GM10266 (cell line): ENCODE measurements at regions not wholly inside any gene's neighbourhood (a gene's known extent, or its start where the extent isn't known, plus 50 kb on each side); places are given as distances from the start of the nearest gene placed in this dataset.

Experiments used
- DNase-seq: peaks from one replicate; pipeline ENCODE4 v3.0.0; 2012; ENCODE audit errors: extremely low spot score
- CTCF ChIP-seq: IDR thresholded peaks from 2 replicates; pipeline ENCODE4 v1.5.1; 2012; ENCODE audit warnings: mild to moderate bottlenecking, low read depth; ENCODE audit not compliant: control insufficient read depth, insufficient read depth; ENCODE audit errors: missing control alignments

GRCh38 chr7:79714081-79714480, 260.6 kb upstream of the MAGI2 start:
- TF ChIP-seq CTCF = no peak

DNA sequence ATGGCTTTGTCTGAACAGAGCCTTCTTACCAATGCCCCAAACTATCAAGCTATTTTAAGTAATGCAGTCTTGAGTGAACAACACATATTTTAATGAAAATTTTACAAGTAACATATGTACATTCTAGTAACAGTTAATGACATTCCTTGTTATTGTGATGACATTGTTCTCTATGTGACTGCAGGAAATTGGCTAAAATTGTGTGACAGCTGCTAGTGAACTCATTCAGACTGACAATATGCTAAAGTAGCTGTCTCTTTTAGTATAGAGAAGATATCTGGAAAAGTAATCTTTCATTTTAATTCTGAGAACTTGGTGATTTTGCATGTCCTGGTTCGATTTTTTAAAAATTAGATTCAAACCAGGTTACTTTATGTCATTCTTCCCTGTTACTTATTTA, 259.8 kb upstream of the MAGI2 start:
- no peak for DNase-seq
- TF ChIP-seq CTCF = no peak

More at GRCh38 chr7:79714081-79714480, 260.6 kb upstream of the MAGI2 start:
- no peak for DNase-seq

- TF ChIP-seq CTCF = no peak
- DNase-seq = no peak
Measured at GRCh38 chr7:79711660-79712059, 258.2 kb upstream of the MAGI2 start.

DNA sequence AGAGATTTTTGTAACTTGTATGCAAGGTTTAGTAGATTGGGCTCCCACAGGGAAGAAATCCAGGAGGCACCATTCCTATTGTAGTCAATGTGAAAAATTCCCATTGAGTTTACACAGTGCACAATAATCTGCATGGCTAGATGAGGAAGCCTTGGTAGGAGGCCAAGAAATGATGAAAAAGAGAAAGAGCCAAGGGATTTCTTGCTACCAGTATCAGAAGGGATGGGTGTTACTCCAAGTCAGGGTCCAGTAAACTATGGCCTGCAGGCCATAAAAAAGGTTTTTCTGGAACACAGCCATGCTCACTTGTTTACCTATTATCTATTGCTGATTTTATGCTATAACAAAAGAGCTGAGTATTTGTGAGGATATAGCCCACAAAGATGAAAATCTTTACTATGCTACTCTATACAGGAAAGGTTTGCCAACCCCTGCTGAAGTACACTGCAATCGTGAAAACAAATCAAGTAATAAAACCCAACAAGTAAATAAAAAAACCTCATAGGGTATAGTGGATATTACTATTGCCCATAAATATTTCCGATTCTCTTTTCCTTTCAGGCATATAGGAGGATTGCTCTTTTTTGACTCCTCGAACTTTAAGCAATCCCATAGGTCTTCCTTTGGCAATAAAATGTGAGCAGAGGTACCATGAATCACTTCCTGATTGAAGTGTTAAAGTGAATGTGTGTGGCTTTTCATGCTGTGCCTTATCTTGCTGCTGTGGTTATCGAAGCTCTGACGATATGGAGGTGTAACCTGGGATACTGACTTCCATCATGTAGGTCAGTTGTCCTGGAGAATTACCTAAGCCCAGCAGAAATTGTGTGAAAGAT, 256.3 kb upstream of the MAGI2 start:
- no peak for TF ChIP-seq CTCF
- no peak for DNase-seq

GRCh38 chr7:79702116-79702515, 248.6 kb upstream of the MAGI2 start:
- no peak for TF ChIP-seq CTCF
- no peak for DNase-seq

- no peak for TF ChIP-seq CTCF
- no peak for DNase-seq
Measured at GRCh38 chr7:79692015-79692414, 238.5 kb upstream of the MAGI2 start.

GRCh38 chr7:79691074-79691473, 237.6 kb upstream of the MAGI2 start:
- no peak for TF ChIP-seq CTCF
- no peak for DNase-seq
